ENCODE measurements at regions not wholly inside any gene's neighbourhood (a gene's known extent, or its start where the extent isn't known, plus 50 kb on each side); places are given as distances from the start of the nearest gene placed in this dataset.
A peak's percentile ranks its signal among the peaks of the same experiment; 100 is the strongest.

- Mint-ChIP-seq H3K4me1 (ENCODE audit: low read depth) (peaks cover 51% of the 10 kb centered on the region), H3K27ac (peak overlapping the region; percentile 88), H3K4me3 (no peak overlapping the region), H3K27me3 (no peaks in the 10 kb centered on the region), H3K9me3 (peaks cover 27% of the 10 kb centered on the region), H3K36me3 (ENCODE audit: low read depth) (peaks cover 24% of the 10 kb centered on the region)
- no peak for DNase-seq
Observed at GRCh38 chr1:5329068-5329739, 663.0 kb downstream of the NPHP4 start.

- Mint-ChIP-seq H3K4me3 (no peak overlapping the region), H3K27me3 (no peaks in the 10 kb centered on the region), H3K4me1 (ENCODE audit: low read depth) (peaks cover 34% of the 10 kb centered on the region), H3K36me3 (ENCODE audit: low read depth) (peaks cover 24% of the 10 kb centered on the region), H3K27ac (no peak overlapping the region), H3K9me3 (peaks cover 42% of the 10 kb centered on the region)
- no peak for DNase-seq
Observed at GRCh38 chr1:5324883-5325282, 667.3 kb downstream of the NPHP4 start.

GRCh38 chr1:5318143-5318816 is 663.9 kb downstream of the AJAP1 start:
- no peak for DNase-seq
- Mint-ChIP-seq H3K9me3 (peaks cover 15% of the 10 kb centered on the region), H3K36me3 (ENCODE audit: low read depth) (no peaks in the 10 kb centered on the region), H3K4me1 (ENCODE audit: low read depth) (no peaks in the 10 kb centered on the region), H3K27me3 (no peaks in the 10 kb centered on the region), H3K27ac (no peak overlapping the region), H3K4me3 (no peak overlapping the region)

DNA sequence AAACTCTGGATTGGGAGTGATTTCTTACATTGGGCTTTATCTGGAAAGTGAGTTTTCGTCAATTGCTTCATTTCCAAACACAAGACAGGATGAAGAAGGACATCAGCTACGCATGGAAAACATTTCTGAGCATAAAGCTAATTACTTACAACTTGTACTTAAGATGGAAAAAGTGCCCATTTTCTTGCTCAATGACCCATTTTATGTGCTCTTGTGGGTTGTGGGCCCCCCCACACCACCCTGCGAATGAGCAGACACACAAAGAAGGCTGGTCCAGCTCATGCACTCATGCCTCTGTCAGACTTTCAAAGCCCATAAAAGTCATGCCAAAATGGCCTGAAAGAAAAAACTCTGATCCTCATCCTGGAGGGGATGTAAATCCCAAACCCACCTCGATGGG is 663.0 kb downstream of the AJAP1 start:
- no peak overlapping the region for H3K27ac Mint-ChIP-seq
- no peaks in the 10 kb centered on the region for H3K27me3 Mint-ChIP-seq
- H3K4me1 Mint-ChIP-seq (ENCODE audit: low read depth), result no peaks in the 10 kb centered on the region
- H3K36me3 Mint-ChIP-seq (ENCODE audit: low read depth), result no peaks in the 10 kb centered on the region
- DNase-seq, result no peak
- no peak overlapping the region for H3K4me3 Mint-ChIP-seq
- H3K9me3 Mint-ChIP-seq, result peaks cover 11% of the 10 kb centered on the region

DNA sequence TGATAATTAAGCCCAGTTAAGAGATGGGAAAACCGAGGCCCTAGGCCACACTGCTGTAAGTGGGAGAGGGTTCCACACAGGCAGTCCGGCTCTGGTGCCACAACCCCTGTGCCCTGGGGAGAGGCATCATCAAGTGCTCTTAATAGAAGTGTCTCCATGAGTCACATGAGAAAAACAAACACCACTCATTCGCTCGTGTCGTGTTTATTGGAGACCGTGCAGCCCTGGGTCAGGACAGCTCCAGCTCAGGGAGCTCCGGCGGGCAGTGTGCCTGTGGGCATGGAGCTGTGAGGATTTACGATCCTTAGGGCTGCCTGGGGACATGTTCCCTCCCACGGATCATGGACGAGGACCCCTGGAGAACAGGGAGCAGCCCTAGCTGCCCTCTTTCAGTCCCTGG is 658.5 kb downstream of the AJAP1 start:
- no peak for DNase-seq
- Mint-ChIP-seq H3K27me3 (no peaks in the 10 kb centered on the region), H3K4me1 (ENCODE audit: low read depth) (no peaks in the 10 kb centered on the region), H3K4me3 (no peak overlapping the region), H3K36me3 (ENCODE audit: low read depth) (no peaks in the 10 kb centered on the region), H3K9me3 (no peaks in the 10 kb centered on the region), H3K27ac (no peak overlapping the region)

DNA sequence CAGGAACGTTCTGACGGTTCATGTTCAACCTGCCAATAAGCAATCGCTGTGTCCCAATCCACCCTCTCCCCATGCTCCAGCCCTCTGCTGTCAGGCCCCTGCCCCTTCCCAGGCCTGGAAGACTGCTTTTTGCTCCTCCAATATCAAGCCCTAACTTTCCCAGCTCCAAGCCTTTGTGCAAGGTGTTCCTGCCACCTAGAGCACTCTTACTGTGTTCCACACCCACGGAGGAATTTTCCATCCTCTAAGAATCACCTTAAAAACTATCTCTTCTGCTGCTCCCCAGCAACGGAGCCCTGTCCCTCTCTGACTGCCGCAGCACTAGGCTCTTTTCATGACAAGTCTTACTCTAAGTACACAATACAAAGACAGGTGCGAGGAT is 657.9 kb downstream of the AJAP1 start:
- Mint-ChIP-seq H3K27ac (no peak overlapping the region), H3K4me1 (ENCODE audit: low read depth) (peaks cover 2% of the 10 kb centered on the region), H3K9me3 (no peaks in the 10 kb centered on the region), H3K36me3 (ENCODE audit: low read depth) (no peaks in the 10 kb centered on the region), H3K27me3 (no peaks in the 10 kb centered on the region), H3K4me3 (no peak overlapping the region)
- DNase-seq, result no peak

DNA sequence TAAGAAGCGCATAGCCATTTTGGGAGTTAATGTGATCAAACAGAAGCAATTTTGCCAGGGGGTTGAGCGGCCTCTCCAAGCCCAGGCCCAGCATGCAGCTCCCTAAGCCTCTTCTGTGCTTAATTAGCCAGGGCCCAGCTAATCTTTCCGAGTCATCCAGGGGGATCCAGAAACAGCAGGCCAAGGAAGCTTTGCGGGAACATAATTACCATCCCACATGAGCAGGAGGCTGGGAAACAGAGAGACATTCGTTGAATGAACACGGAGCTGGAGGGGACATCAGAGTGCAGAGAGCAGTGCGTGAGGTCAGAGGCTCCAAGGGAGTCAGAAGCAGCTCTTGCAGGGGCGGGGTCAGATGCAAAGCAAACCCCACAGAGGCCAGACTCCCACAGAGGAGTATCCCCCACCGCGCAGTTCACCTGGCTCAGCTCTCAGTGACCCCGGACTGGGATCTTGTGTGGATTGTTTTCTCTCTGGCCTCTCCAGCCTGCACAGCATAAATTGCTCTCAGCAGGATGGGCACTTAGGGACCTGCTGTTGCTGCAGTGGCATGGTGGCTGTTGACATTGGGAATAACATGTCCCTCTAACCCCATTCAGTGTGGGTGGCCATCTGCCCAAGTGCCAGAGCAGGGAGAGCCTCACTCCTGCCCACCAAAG is 657.4 kb downstream of the AJAP1 start:
- Mint-ChIP-seq H3K36me3 (ENCODE audit: low read depth) (no peaks in the 10 kb centered on the region), H3K4me1 (ENCODE audit: low read depth) (peaks cover 2% of the 10 kb centered on the region), H3K9me3 (no peaks in the 10 kb centered on the region), H3K27me3 (no peaks in the 10 kb centered on the region), H3K27ac (no peak overlapping the region), H3K4me3 (no peak overlapping the region)
- no peak for DNase-seq

- Mint-ChIP-seq H3K36me3 (ENCODE audit: low read depth) (no peaks in the 10 kb centered on the region), H3K27me3 (no peaks in the 10 kb centered on the region)
- DNase-seq, result no peak
Observed at GRCh38 chr1:5311147-5311546, 656.7 kb downstream of the AJAP1 start.

DNA sequence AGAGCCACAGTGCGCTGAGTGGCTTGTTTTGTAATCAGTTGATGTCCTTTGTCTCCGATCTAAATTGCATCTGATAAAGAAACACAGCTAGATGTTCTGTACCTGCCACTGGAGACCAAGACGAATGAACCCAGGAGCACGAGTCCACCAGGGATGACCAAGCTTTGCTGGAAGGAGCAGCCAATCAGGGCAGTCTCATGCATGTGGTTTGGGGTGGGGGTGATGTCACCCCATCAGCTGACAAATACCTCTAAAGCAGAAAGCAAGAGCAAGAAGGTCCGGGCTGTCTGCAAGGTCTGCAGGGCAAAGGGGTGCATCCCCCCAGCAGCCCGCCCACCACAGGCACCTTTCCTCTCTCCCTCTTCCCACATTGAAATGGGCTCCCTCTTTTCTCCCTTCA is 653.8 kb downstream of the AJAP1 start:
- no peaks in the 10 kb centered on the region for H3K27me3 Mint-ChIP-seq
- no peak overlapping the region for H3K4me3 Mint-ChIP-seq
- no peaks in the 10 kb centered on the region for H3K36me3 Mint-ChIP-seq (ENCODE audit: low read depth)
- H3K9me3 Mint-ChIP-seq, result no peaks in the 10 kb centered on the region
- H3K27ac Mint-ChIP-seq, result no peak overlapping the region
- no peak for DNase-seq
- H3K4me1 Mint-ChIP-seq (ENCODE audit: low read depth), result peaks cover 2% of the 10 kb centered on the region

More at GRCh38 chr1:5311147-5311546, 656.7 kb downstream of the AJAP1 start:
- Mint-ChIP-seq H3K9me3 (no peaks in the 10 kb centered on the region), H3K4me1 (ENCODE audit: low read depth) (peaks cover 2% of the 10 kb centered on the region), H3K27ac (no peak overlapping the region), H3K4me3 (no peak overlapping the region)

GRCh38 chr1:5304702-5305101 is 650.3 kb downstream of the AJAP1 start:
- no peak overlapping the region for H3K4me3 Mint-ChIP-seq
- H3K36me3 Mint-ChIP-seq (ENCODE audit: low read depth), result no peaks in the 10 kb centered on the region
- no peaks in the 10 kb centered on the region for H3K27me3 Mint-ChIP-seq
- DNase-seq, result no peak
- no peaks in the 10 kb centered on the region for H3K9me3 Mint-ChIP-seq
- no peak overlapping the region for H3K27ac Mint-ChIP-seq
- peaks cover 2% of the 10 kb centered on the region for H3K4me1 Mint-ChIP-seq (ENCODE audit: low read depth)

- Mint-ChIP-seq H3K27me3 (peaks cover 4% of the 10 kb centered on the region), H3K4me1 (ENCODE audit: low read depth) (peaks cover 1% of the 10 kb centered on the region), H3K36me3 (ENCODE audit: low read depth) (no peaks in the 10 kb centered on the region), H3K9me3 (no peaks in the 10 kb centered on the region), H3K27ac (no peak overlapping the region), H3K4me3 (no peak overlapping the region)
- DNase-seq, result no peak
Observed at GRCh38 chr1:5298376-5298775, 644.0 kb downstream of the AJAP1 start.

GRCh38 chr1:5297886-5298239 is 643.5 kb downstream of the AJAP1 start:
- Mint-ChIP-seq H3K9me3 (no peaks in the 10 kb centered on the region), H3K4me1 (ENCODE audit: low read depth) (peaks cover 1% of the 10 kb centered on the region), H3K27me3 (peaks cover 4% of the 10 kb centered on the region), H3K27ac (no peak overlapping the region), H3K4me3 (no peak overlapping the region), H3K36me3 (ENCODE audit: low read depth) (no peaks in the 10 kb centered on the region)
- DNase-seq, result no peak

DNA sequence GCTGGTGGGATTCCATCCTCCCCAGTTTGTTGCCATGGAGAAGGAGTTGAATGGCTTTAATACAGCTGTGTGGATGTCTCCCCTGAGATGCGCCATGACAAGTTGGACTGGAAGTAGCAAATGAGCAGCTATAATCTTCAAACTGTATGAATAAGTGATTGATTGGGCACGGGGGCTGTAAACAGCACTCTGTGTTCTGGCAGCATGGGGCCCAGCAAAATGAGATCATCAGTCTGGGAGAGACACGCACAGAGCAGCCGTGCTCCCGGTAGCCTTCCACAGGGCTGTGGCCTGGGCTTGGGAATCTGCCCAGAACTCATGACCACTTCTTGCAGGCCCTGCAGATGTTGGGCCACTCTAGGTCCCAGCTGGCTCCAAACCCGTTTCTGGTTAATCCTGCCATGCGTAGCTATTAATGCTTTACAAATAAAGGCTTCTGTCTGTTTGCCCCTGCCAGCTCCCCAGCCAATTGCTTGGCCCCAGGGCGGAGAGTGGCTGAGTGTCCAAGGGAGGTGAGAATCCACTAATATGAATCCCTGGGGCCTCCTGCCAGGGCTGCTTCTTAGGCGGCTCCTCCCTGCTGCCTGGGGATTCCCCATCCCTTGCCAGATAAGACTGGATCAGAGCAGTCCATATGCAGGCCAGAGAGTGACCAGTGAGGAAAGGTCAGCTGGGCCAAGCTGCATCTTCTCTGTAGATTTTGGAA is 642.9 kb downstream of the AJAP1 start:
- Mint-ChIP-seq H3K4me3 (no peak overlapping the region), H3K27ac (no peak overlapping the region), H3K9me3 (no peaks in the 10 kb centered on the region), H3K36me3 (ENCODE audit: low read depth) (no peaks in the 10 kb centered on the region), H3K4me1 (ENCODE audit: low read depth) (peaks cover 1% of the 10 kb centered on the region), H3K27me3 (peaks cover 4% of the 10 kb centered on the region)
- no peak for DNase-seq

GRCh38 chr1:5296557-5297179 is 642.3 kb downstream of the AJAP1 start:
- H3K27me3 Mint-ChIP-seq, result peaks cover 4% of the 10 kb centered on the region
- H3K4me3 Mint-ChIP-seq, result no peak overlapping the region
- H3K4me1 Mint-ChIP-seq (ENCODE audit: low read depth), result peaks cover 1% of the 10 kb centered on the region
- no peak for DNase-seq
- H3K27ac Mint-ChIP-seq, result no peak overlapping the region
- H3K36me3 Mint-ChIP-seq (ENCODE audit: low read depth), result no peaks in the 10 kb centered on the region
- no peaks in the 10 kb centered on the region for H3K9me3 Mint-ChIP-seq

Measured in activated T-cell treated with anti-CD3 and anti-CD28 coated beads, Interleukin-2, amount 50 U/mL, for 24 hours (primary cell).